Stimulated activated CD4-positive, alpha-beta T cell treated with anti-CD3 and anti-CD28 coated beads, Interleukin-15, amount 100 ng/mL, for 48 hours (primary cell): ENCODE measurements at regions not wholly inside any gene's neighbourhood (a gene's known extent, or its start where the extent isn't known, plus 50 kb on each side); places are given as distances from the start of the nearest gene placed in this dataset.
"Not testable (repeated sequence)": the region's sequence is repeated elsewhere in the genome, so short reads cannot be mapped to it uniquely, and the experiment has no call there.

Source experiments
- DNase-seq, 2 donors: peaks; one replicate each; pipeline ENCODE4 v3.0.0-alpha.2; 2020; ENCODE audit warnings: low read depth in 2 of 2

- DNase-seq = no peak
Observed at GRCh38 chr10:56470701-56471100, 109.6 kb upstream of the ZWINT start.

- no peak for DNase-seq
Observed at GRCh38 chr10:56469482-56469881, 108.4 kb upstream of the ZWINT start.

GRCh38 chr10:56466005-56466404 lies 104.9 kb upstream of the ZWINT start:
- no peak for DNase-seq

- DNase-seq = no peak
Observed at GRCh38 chr10:56449770-56450169, 88.7 kb upstream of the ZWINT start.

GRCh38 chr10:56447613-56448012 lies 86.6 kb upstream of the ZWINT start:
- not testable (repeated sequence) for DNase-seq

GRCh38 chr10:56441337-56441736 lies 80.3 kb upstream of the ZWINT start:
- not testable (repeated sequence) for DNase-seq
